T-helper 2 cell treated with Interferon-gamma antibody and Interleukin-4, amounts not matched to agents 5 μg/mL and 100 μg/mL, for 36 hours (primary cell): ENCODE measurements at regions not wholly inside any gene's neighbourhood (a gene's known extent, or its start where the extent isn't known, plus 50 kb on each side); places are given as distances from the start of the nearest gene placed in this dataset.

Experiments used
- DNase-seq: peaks from one replicate; pipeline ENCODE4 v3.0.0; 2021; ENCODE audit warnings: low spot score
- H3K27ac Mint-ChIP-seq: one replicate; pipeline ENCODE4 v1.8.0; 2021; ENCODE audit warnings: mild to moderate bottlenecking, mixed read lengths
- H3K27me3 Mint-ChIP-seq: one replicate; pipeline ENCODE4 v1.8.0; 2021; ENCODE audit warnings: low read depth, mixed read lengths
- H3K36me3 Mint-ChIP-seq: one replicate; pipeline ENCODE4 v1.8.0; 2021; ENCODE audit warnings: low read depth, mixed read lengths
- H3K4me1 Mint-ChIP-seq: one replicate; pipeline ENCODE4 v1.8.0; 2021; ENCODE audit warnings: low read depth, mixed read lengths
- H3K4me3 Mint-ChIP-seq: one replicate; pipeline ENCODE4 v1.8.0; 2022; ENCODE audit warnings: mild to moderate bottlenecking, moderate library complexity, mixed read lengths
- H3K9me3 Mint-ChIP-seq: one replicate; pipeline ENCODE4 v1.8.0; 2021; ENCODE audit warnings: mixed read lengths

GRCh38 chr3:144128108-144128892 is 156.7 kb downstream of the DIPK2A start:
- H3K36me3 Mint-ChIP-seq, result no peaks in the 10 kb centered on the region
- no peaks in the 10 kb centered on the region for H3K9me3 Mint-ChIP-seq
- H3K4me1 Mint-ChIP-seq, result no peaks in the 10 kb centered on the region
- H3K27ac Mint-ChIP-seq, result no peak overlapping the region
- H3K27me3 Mint-ChIP-seq, result no peaks in the 10 kb centered on the region
- no peak for DNase-seq
- no peak overlapping the region for H3K4me3 Mint-ChIP-seq

GRCh38 chr3:144129536-144130214 is 158.1 kb downstream of the DIPK2A start:
- DNase-seq, result no peak
- no peak overlapping the region for H3K4me3 Mint-ChIP-seq
- H3K27ac Mint-ChIP-seq, result no peak overlapping the region
- no peaks in the 10 kb centered on the region for H3K27me3 Mint-ChIP-seq
- H3K4me1 Mint-ChIP-seq, result no peaks in the 10 kb centered on the region
- no peaks in the 10 kb centered on the region for H3K9me3 Mint-ChIP-seq
- H3K36me3 Mint-ChIP-seq, result no peaks in the 10 kb centered on the region

- Mint-ChIP-seq H3K4me3 (no peak overlapping the region), H3K27ac (no peak overlapping the region), H3K36me3 (no peaks in the 10 kb centered on the region), H3K27me3 (no peaks in the 10 kb centered on the region), H3K9me3 (no peaks in the 10 kb centered on the region), H3K4me1 (no peaks in the 10 kb centered on the region)
- no peak for DNase-seq
Measured at GRCh38 chr3:144141074-144141473, 169.5 kb downstream of the DIPK2A start.

DNA sequence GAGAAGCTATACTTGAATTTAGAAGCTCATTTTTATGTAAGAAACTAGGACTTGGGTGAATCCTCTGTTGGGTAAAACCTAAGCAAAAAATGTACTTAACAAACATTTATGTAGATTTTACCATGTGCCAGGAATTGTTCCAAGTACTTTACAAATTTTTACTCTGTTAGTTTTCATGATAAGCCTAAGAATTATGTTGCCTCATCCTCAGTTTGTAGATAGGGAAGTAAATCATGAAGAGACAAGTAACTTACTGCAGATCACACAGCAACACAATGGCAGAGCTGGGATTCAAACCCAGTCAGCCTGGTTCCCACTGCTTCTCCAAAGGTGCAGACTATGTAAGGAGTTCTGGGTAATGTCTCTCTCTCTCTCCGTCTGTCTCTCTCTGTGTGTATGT is 169.9 kb downstream of the DIPK2A start:
- H3K4me3 Mint-ChIP-seq, result no peak overlapping the region
- H3K27me3 Mint-ChIP-seq, result no peaks in the 10 kb centered on the region
- H3K9me3 Mint-ChIP-seq, result no peaks in the 10 kb centered on the region
- DNase-seq, result no peak
- H3K4me1 Mint-ChIP-seq, result no peaks in the 10 kb centered on the region
- no peaks in the 10 kb centered on the region for H3K36me3 Mint-ChIP-seq
- no peak overlapping the region for H3K27ac Mint-ChIP-seq

GRCh38 chr3:144142151-144142840 is 170.7 kb downstream of the DIPK2A start:
- H3K36me3 Mint-ChIP-seq, result no peaks in the 10 kb centered on the region
- H3K27me3 Mint-ChIP-seq, result no peaks in the 10 kb centered on the region
- no peaks in the 10 kb centered on the region for H3K4me1 Mint-ChIP-seq
- no peak for DNase-seq
- H3K4me3 Mint-ChIP-seq, result no peak overlapping the region
- H3K9me3 Mint-ChIP-seq, result no peaks in the 10 kb centered on the region
- H3K27ac Mint-ChIP-seq, result no peak overlapping the region

DNA sequence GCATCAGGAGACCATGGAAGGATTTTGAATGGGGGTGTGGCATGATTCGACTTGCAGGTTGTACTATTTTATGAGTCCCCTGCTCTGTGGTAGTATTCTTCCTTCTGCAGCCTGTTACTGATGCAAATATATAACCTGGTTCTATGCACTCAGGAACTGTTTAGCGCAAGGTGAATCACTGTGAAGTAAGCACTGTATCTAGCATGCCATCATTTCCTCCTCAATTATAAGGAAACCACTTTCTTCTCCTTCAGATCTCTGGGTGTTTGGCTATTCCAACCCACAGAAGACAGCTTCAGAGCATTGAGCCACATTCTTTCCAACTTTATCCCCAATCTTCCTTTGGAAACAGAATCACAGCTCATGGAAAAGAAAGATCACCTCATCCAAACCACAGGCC is 176.7 kb downstream of the DIPK2A start:
- no peak overlapping the region for H3K4me3 Mint-ChIP-seq
- DNase-seq, result no peak
- H3K9me3 Mint-ChIP-seq, result no peaks in the 10 kb centered on the region
- H3K4me1 Mint-ChIP-seq, result no peaks in the 10 kb centered on the region
- H3K36me3 Mint-ChIP-seq, result no peaks in the 10 kb centered on the region
- no peaks in the 10 kb centered on the region for H3K27me3 Mint-ChIP-seq
- no peak overlapping the region for H3K27ac Mint-ChIP-seq

DNA sequence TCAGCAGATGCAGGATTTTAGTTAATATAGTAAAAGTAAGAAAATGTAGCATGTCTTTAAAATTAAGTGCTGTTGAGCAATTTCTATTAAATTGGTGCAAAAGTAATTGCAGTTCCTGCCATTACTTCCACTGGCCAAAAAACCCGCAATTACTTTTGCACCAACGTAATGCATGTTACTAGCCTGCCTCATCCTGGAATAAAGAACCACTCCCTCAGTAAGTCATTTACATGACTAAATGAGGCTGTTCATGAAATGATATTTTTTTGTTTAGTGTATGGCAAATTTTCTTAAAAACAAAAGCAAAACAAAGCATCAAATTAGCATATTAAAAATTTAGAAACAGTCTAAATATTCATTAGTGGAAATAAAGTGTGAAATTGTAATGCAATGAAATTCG is 180.4 kb downstream of the DIPK2A start:
- no peak overlapping the region for H3K27ac Mint-ChIP-seq
- peaks cover 3% of the 10 kb centered on the region for H3K9me3 Mint-ChIP-seq
- H3K27me3 Mint-ChIP-seq, result no peaks in the 10 kb centered on the region
- no peak overlapping the region for H3K4me3 Mint-ChIP-seq
- H3K36me3 Mint-ChIP-seq, result no peaks in the 10 kb centered on the region
- no peaks in the 10 kb centered on the region for H3K4me1 Mint-ChIP-seq
- no peak for DNase-seq

- H3K4me1 Mint-ChIP-seq, result no peaks in the 10 kb centered on the region
- DNase-seq, result no peak
Measured at GRCh38 chr3:144160627-144161026, 189.0 kb downstream of the DIPK2A start.

DNA sequence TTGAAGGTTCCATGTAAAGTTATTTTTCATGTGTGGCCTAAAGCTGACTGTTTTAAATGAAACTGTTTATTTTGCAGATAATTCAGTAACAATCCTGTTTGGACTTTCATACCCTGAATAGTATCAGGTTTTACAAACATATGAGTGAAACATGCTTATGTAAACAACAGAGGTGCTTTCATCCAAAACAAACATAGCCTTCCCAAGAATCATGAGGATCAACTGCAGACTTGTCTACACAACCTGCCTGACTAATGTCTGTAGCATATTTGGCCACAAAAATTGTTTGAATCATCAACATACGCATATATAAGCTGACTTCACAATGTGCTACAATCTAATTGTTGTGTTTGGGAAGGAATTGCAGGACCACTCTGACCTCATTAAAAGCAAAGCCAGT is 190.4 kb downstream of the DIPK2A start:
- no peaks in the 10 kb centered on the region for H3K9me3 Mint-ChIP-seq
- DNase-seq, result no peak
- H3K27me3 Mint-ChIP-seq, result no peaks in the 10 kb centered on the region
- H3K4me1 Mint-ChIP-seq, result no peaks in the 10 kb centered on the region
- no peak overlapping the region for H3K4me3 Mint-ChIP-seq
- H3K27ac Mint-ChIP-seq, result no peak overlapping the region
- H3K36me3 Mint-ChIP-seq, result no peaks in the 10 kb centered on the region

More at GRCh38 chr3:144160627-144161026, 189.0 kb downstream of the DIPK2A start:
- no peak overlapping the region for H3K4me3 Mint-ChIP-seq
- H3K27me3 Mint-ChIP-seq, result no peaks in the 10 kb centered on the region
- no peaks in the 10 kb centered on the region for H3K36me3 Mint-ChIP-seq
- H3K9me3 Mint-ChIP-seq, result peaks cover 3% of the 10 kb centered on the region
- no peak overlapping the region for H3K27ac Mint-ChIP-seq

- Mint-ChIP-seq H3K27ac (no peak overlapping the region), H3K36me3 (no peaks in the 10 kb centered on the region), H3K27me3 (no peaks in the 10 kb centered on the region), H3K9me3 (no peaks in the 10 kb centered on the region), H3K4me1 (no peaks in the 10 kb centered on the region), H3K4me3 (no peak overlapping the region)
- no peak for DNase-seq
Measured at GRCh38 chr3:144164352-144164751, 192.7 kb downstream of the DIPK2A start.

GRCh38 chr3:144165482-144165881 is 193.9 kb downstream of the DIPK2A start:
- Mint-ChIP-seq H3K27me3 (no peaks in the 10 kb centered on the region), H3K4me3 (no peak overlapping the region), H3K9me3 (no peaks in the 10 kb centered on the region), H3K36me3 (no peaks in the 10 kb centered on the region), H3K27ac (no peak overlapping the region), H3K4me1 (no peaks in the 10 kb centered on the region)
- DNase-seq, result no peak

- Mint-ChIP-seq H3K4me3 (no peak overlapping the region), H3K4me1 (no peaks in the 10 kb centered on the region), H3K9me3 (no peaks in the 10 kb centered on the region), H3K27ac (no peak overlapping the region), H3K36me3 (no peaks in the 10 kb centered on the region), H3K27me3 (no peaks in the 10 kb centered on the region)
- DNase-seq, result no peak
Measured at GRCh38 chr3:144167634-144168033, 196.0 kb downstream of the DIPK2A start.

DNA sequence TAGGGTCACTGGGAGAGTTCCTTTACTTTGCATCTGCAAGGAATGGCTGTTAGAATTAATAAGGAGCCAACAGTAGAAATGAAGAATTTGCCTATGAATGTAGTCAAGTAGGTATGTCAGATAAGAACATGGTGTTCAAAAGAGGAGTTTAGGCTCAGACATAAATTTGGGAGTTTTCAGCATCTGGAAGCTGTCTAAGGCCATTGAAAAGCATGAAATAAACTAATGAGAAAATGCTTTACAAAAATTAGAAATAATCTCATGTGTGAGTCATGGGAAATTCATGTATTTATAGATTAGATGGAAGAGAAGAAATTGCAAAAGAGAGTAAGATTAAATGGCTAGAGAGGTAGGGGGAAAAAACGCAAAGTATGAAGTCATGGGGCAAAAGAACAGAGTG is 201.9 kb downstream of the DIPK2A start:
- Mint-ChIP-seq H3K27ac (no peak overlapping the region), H3K4me1 (no peaks in the 10 kb centered on the region), H3K9me3 (no peaks in the 10 kb centered on the region), H3K36me3 (no peaks in the 10 kb centered on the region), H3K4me3 (no peak overlapping the region), H3K27me3 (no peaks in the 10 kb centered on the region)
- DNase-seq, result no peak

DNA sequence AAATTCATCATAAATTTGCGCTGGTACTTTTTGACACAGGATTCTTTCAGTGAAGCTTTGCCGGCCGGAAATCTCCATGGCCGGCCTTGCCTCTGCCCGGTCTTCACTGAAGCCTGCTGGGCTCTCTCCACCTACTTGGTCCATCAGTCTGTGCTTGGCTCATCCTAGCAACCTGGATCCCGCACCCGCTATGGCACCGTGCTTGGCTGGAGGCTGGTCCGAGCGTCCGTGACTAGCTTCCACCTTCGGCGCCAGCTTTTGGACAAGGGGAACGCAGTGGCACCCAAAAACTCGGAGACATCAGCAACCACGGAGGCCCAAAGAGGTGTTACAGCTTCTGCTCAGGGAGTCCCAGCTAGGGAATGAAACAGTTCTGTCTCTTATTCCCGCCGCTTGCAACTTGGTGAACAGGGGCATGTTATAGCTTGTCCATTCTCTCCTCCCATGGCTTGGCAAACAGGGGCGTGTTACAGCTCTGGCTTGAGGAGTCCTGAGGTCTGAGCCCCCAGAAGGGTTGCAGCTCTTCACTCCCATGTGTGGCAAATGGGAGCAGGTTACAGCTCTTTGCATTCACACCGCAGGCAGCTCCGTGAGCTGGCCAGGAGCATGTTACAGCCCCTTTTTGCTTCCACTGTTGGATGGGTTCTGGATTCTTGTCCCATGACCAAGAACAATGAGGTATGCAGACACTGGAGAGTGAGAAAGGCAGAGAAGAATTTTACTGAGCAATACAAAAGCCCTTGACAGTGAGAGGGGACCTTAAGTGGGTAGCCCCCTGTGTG is 204.2 kb downstream of the DIPK2A start:
- H3K9me3 Mint-ChIP-seq, result no peaks in the 10 kb centered on the region
- no peak overlapping the region for H3K4me3 Mint-ChIP-seq
- H3K27ac Mint-ChIP-seq, result no peak overlapping the region

More for the DNA sequence above, 204.2 kb downstream of the DIPK2A start:
- no peaks in the 10 kb centered on the region for H3K27me3 Mint-ChIP-seq
- H3K4me1 Mint-ChIP-seq, result no peaks in the 10 kb centered on the region
- H3K36me3 Mint-ChIP-seq, result no peaks in the 10 kb centered on the region
- DNase-seq, result no peak
